Keratinocyte (primary cell): ENCODE measurements at regions not wholly inside any gene's neighbourhood (a gene's known extent, or its start where the extent isn't known, plus 50 kb on each side); places are given as distances from the start of the nearest gene placed in this dataset.

Experiments
- DNase-seq: peaks from one replicate; pipeline ENCODE4 v3.0.0-alpha.2; 2011; ENCODE audit warnings: low read depth, missing footprints, low spot score
- FAIRE-seq: peaks from 2 replicates; lab custom pipeline; 2011; peaks lifted over from hg19 to GRCh38; lab: Jason Lieb, UNC
- H2AFZ ChIP-seq: 2 replicates; pipeline ENCODE4 v1.6.0; 2012; ENCODE audit warnings: low read length, control low read depth, inconsistent platforms; ENCODE audit not compliant: control insufficient read depth
- H3K27ac ChIP-seq: 2 replicates; pipeline ENCODE4 v1.5.1; 2011; ENCODE audit warnings: low read length; ENCODE audit not compliant: control insufficient read depth, insufficient read depth
- H3K27me3 ChIP-seq: 3 replicates; pipeline ENCODE4 v1.6.0; 2011; ENCODE audit warnings: low read length; ENCODE audit not compliant: control insufficient read depth, insufficient read depth; ENCODE audit errors: extremely low read depth
- H3K36me3 ChIP-seq, 2 experiments: 2 replicates in 1 of 2; 3 replicates in 1 of 2; pipeline ENCODE4 v1.5.1; 2011; ENCODE audit warnings: low read length in 2 of 2, mild to moderate bottlenecking in 1 of 2; ENCODE audit not compliant: control insufficient read depth in 2 of 2, insufficient read depth in 2 of 2; ENCODE audit errors: extremely low read depth in 1 of 2
- H3K4me1 ChIP-seq: 3 replicates; pipeline ENCODE4 v1.5.1; 2011; ENCODE audit warnings: low read length; ENCODE audit not compliant: control insufficient read depth, insufficient read depth; ENCODE audit errors: extremely low read depth
- H3K4me2 ChIP-seq: 3 replicates; pipeline ENCODE4 v1.6.0; 2011; ENCODE audit warnings: low read depth, low read length; ENCODE audit not compliant: control insufficient read depth, insufficient read depth; ENCODE audit errors: extremely low read depth
- H3K4me3 ChIP-seq, 3 experiments: fragments of 200-600 bp in 1 of 3; sonication (generic) in 1 of 3; 2 replicates in 2 of 3; 3 replicates in 1 of 3; pipeline ENCODE4 v1.5.1; 2011 to 2016; ENCODE audit warnings: low read length in 3 of 3, mild to moderate bottlenecking in 3 of 3, control low read depth in 2 of 3, inconsistent platforms in 1 of 3, low read depth in 1 of 3, mixed read lengths in 1 of 3, mixed run types in 1 of 3, moderate library complexity in 1 of 3; ENCODE audit not compliant: control insufficient read depth in 2 of 3, insufficient read depth in 2 of 3; ENCODE audit errors: extremely low read depth in 1 of 3
- H3K79me2 ChIP-seq: 2 replicates; pipeline ENCODE4 v1.6.0; 2012; ENCODE audit warnings: low read length; ENCODE audit not compliant: control insufficient read depth, insufficient read depth
- H3K9ac ChIP-seq: 3 replicates; pipeline ENCODE4 v1.6.0; 2011; ENCODE audit warnings: low read length; ENCODE audit not compliant: control insufficient read depth, insufficient read depth; ENCODE audit errors: extremely low read depth
- H3K9me1 ChIP-seq: 3 replicates; pipeline ENCODE4 v1.6.0; 2011; ENCODE audit warnings: low read length; ENCODE audit not compliant: control insufficient read depth, insufficient read depth; ENCODE audit errors: extremely low read depth
- H3K9me3 ChIP-seq: 2 replicates; pipeline ENCODE4 v1.5.1; 2012; ENCODE audit warnings: low read depth, low read length; ENCODE audit not compliant: control insufficient read depth
- H4K20me1 ChIP-seq: 3 replicates; pipeline ENCODE4 v1.6.0; 2011; ENCODE audit warnings: low read length; ENCODE audit not compliant: control insufficient read depth, insufficient read depth; ENCODE audit errors: extremely low read depth
- CTCF ChIP-seq, 3 experiments: IDR thresholded peaks in 1 of 3; conservative IDR thresholded peaks in 1 of 3; optimal IDR thresholded peaks in 1 of 3; 2 replicates in 2 of 3; 3 replicates in 1 of 3; pipeline versions ENCODE3 to v1.5.1; 2011; ENCODE audit warnings: low read length in 3 of 3, mild to moderate bottlenecking in 3 of 3, moderate library complexity in 2 of 3, control low read depth in 1 of 3, inconsistent platforms in 1 of 3; ENCODE audit not compliant: insufficient read depth in 2 of 3; ENCODE audit errors: extremely low read depth in 1 of 3
- EZH2 ChIP-seq: IDR thresholded peaks from one replicate; pipeline ENCODE4 v1.6.1; 2012; ENCODE audit warnings: inconsistent platforms, mild to moderate bottlenecking, low read length, moderate library complexity
- dilution Hi-C: fragments of 300-500 bp; cut with MboI; formaldehyde crosslinking; loops from one replicate; pipeline ENCODE4 v1.7.0; 2020; ENCODE audit warnings: low sequenced_read_pairs; ENCODE audit not compliant: extremely low pct_ligation_motif_present

GRCh38 chr4:152224721-152225420 lies 311.0 kb downstream of the FBXW7 start:
- no peak overlapping the region for H3K9ac ChIP-seq
- FAIRE-seq (no peak), DNase-seq (no peak)
- H3K9me1 ChIP-seq: no peaks in the 10 kb centered on the region
- dilution Hi-C loops: no loop called here
- H3K4me2 ChIP-seq: no peak overlapping the region
- H3K27ac ChIP-seq: no peak overlapping the region
- no peaks in the 10 kb centered on the region for H4K20me1 ChIP-seq
- no peaks in the 10 kb centered on the region for H3K9me3 ChIP-seq
- no peak overlapping the region for H2AFZ ChIP-seq
- peaks cover 7% of the 10 kb centered on the region for H3K4me1 ChIP-seq
- no peaks in the 10 kb centered on the region for H3K79me2 ChIP-seq
- no peaks in the 10 kb centered on the region for H3K27me3 ChIP-seq
- no peak for TF ChIP-seq EZH2
- no peak for TF ChIP-seq CTCF (optimal IDR thresholded peaks at IDR 0.05 in 1 of 3, IDR thresholded peaks at IDR 0.05 in 1 of 3, conservative IDR thresholded peaks at IDR 0.05 in 1 of 3; ENCODE audit: extremely low read depth in 1 of 3, insufficient read depth in 2 of 3, low read length in 3 of 3)
- no peak overlapping the region for H3K4me3 ChIP-seq
- H3K36me3 ChIP-seq: no peaks in the 10 kb centered on the region

GRCh38 chr4:152224223-152224622 lies 311.7 kb downstream of the FBXW7 start:
- Histone ChIP-seq H3K27ac (no peak overlapping the region), H3K36me3 (no peaks in the 10 kb centered on the region), H4K20me1 (no peaks in the 10 kb centered on the region), H2AFZ (no peak overlapping the region), H3K4me3 (no peak overlapping the region), H3K4me1 (peaks cover 7% of the 10 kb centered on the region), H3K79me2 (no peaks in the 10 kb centered on the region), H3K9me3 (no peaks in the 10 kb centered on the region), H3K27me3 (no peaks in the 10 kb centered on the region), H3K4me2 (no peak overlapping the region), H3K9ac (no peak overlapping the region), H3K9me1 (no peaks in the 10 kb centered on the region)
- DNase-seq (no peak), FAIRE-seq (no peak)
- dilution Hi-C loops: no loop called here
- TF ChIP-seq EZH2: no peak
- no peak for TF ChIP-seq CTCF (optimal IDR thresholded peaks at IDR 0.05 in 1 of 3, IDR thresholded peaks at IDR 0.05 in 1 of 3, conservative IDR thresholded peaks at IDR 0.05 in 1 of 3; ENCODE audit: extremely low read depth in 1 of 3, insufficient read depth in 2 of 3, low read length in 3 of 3)
